ENCODE measurements at regions not wholly inside any gene's neighbourhood (a gene's known extent, or its start where the extent isn't known, plus 50 kb on each side); places are given as distances from the start of the nearest gene placed in this dataset.

- Mint-ChIP-seq H3K4me3 (no peak overlapping the region), H3K27ac (no peak overlapping the region), H3K36me3 (ENCODE audit: low read depth) (no peaks in the 10 kb centered on the region), H3K9me3 (no peaks in the 10 kb centered on the region), H3K4me1 (no peaks in the 10 kb centered on the region), H3K27me3 (no peaks in the 10 kb centered on the region)
- TF ChIP-seq CTCF (IDR thresholded peaks at IDR 0.05) = no peak
- CTCF ChIA-PET = no interaction called here
- POLR2A ChIA-PET = no interaction called here
- ATAC-seq (ENCODE audit: low read depth) (no peak), DNase-seq (no peak)
- intact Hi-C loops (cut with micrococcal nuclease) = no loop called here
Measured at GRCh38 chr12:105729181-105729771, 398.8 kb downstream of the C12orf75 start.

- intact Hi-C loops (cut with micrococcal nuclease) = no loop called here
- H3K9me3 Mint-ChIP-seq = no peaks in the 10 kb centered on the region
- POLR2A ChIA-PET = no interaction called here
- CTCF ChIA-PET = no interaction called here
- H3K27me3 Mint-ChIP-seq = no peaks in the 10 kb centered on the region
- no peaks in the 10 kb centered on the region for H3K4me1 Mint-ChIP-seq
- H3K4me3 Mint-ChIP-seq = no peak overlapping the region
- no peaks in the 10 kb centered on the region for H3K36me3 Mint-ChIP-seq (ENCODE audit: low read depth)
- ATAC-seq (ENCODE audit: low read depth) (no peak), DNase-seq (no peak)
- no peak for TF ChIP-seq CTCF (IDR thresholded peaks at IDR 0.05)
- no peak overlapping the region for H3K27ac Mint-ChIP-seq
Measured at GRCh38 chr12:105729926-105730325, 399.4 kb downstream of the C12orf75 start.

- H3K4me1 Mint-ChIP-seq = peaks cover 4% of the 10 kb centered on the region
- no peaks in the 10 kb centered on the region for H3K27me3 Mint-ChIP-seq
- ChIA-PET CTCF (no interaction called here), POLR2A (no interaction called here)
- no peak overlapping the region for H3K4me3 Mint-ChIP-seq
- no peak for TF ChIP-seq CTCF (IDR thresholded peaks at IDR 0.05)
- intact Hi-C loops (cut with micrococcal nuclease) = no loop called here
- no peaks in the 10 kb centered on the region for H3K9me3 Mint-ChIP-seq
- no peaks in the 10 kb centered on the region for H3K36me3 Mint-ChIP-seq (ENCODE audit: low read depth)
- DNase-seq (no peak), ATAC-seq (ENCODE audit: low read depth) (no peak)
- H3K27ac Mint-ChIP-seq = no peak overlapping the region
Measured at GRCh38 chr12:105733579-105733978, 403.1 kb downstream of the C12orf75 start.

- TF ChIP-seq CTCF (IDR thresholded peaks at IDR 0.05) = no peak
- CTCF ChIA-PET = no interaction called here
- Mint-ChIP-seq H3K4me1 (peaks cover 4% of the 10 kb centered on the region), H3K27ac (no peak overlapping the region), H3K4me3 (no peak overlapping the region), H3K36me3 (ENCODE audit: low read depth) (no peaks in the 10 kb centered on the region), H3K9me3 (no peaks in the 10 kb centered on the region), H3K27me3 (no peaks in the 10 kb centered on the region)
- intact Hi-C loops (cut with micrococcal nuclease) = no loop called here
- no peak for ATAC-seq (ENCODE audit: low read depth)
- POLR2A ChIA-PET = no interaction called here
- DNase-seq = no peak
Measured at GRCh38 chr12:105736498-105736897, 402.3 kb downstream of the NUAK1 start.

- no peaks in the 10 kb centered on the region for H3K36me3 Mint-ChIP-seq (ENCODE audit: low read depth)
- no peak for DNase-seq
- ChIA-PET CTCF (no interaction called here), POLR2A (no interaction called here)
- no peak overlapping the region for H3K27ac Mint-ChIP-seq
- no peak for ATAC-seq (ENCODE audit: low read depth)
- H3K4me1 Mint-ChIP-seq = peaks cover 4% of the 10 kb centered on the region
- H3K27me3 Mint-ChIP-seq = no peaks in the 10 kb centered on the region
- no peaks in the 10 kb centered on the region for H3K9me3 Mint-ChIP-seq
- TF ChIP-seq CTCF (IDR thresholded peaks at IDR 0.05) = no peak
- no peak overlapping the region for H3K4me3 Mint-ChIP-seq
- intact Hi-C loops (cut with micrococcal nuclease) = no loop called here
Measured at GRCh38 chr12:105738051-105738450, 400.7 kb downstream of the NUAK1 start.
